H1 (cell line): ENCODE measurements at regions not wholly inside any gene's neighbourhood (a gene's known extent, or its start where the extent isn't known, plus 50 kb on each side); places are given as distances from the start of the nearest gene placed in this dataset.

Experiments used
- CTCF ChIA-PET: fragments of 300-600 bp; sonication (Branson Sonifier 250); formaldehyde crosslinking; loops from one replicate; lab custom pipeline; 2021; ENCODE audit not compliant: partially characterized antibody; lab: Charles Lee
- POLR2A ChIA-PET: fragments of 300-600 bp; sonication (Branson Sonifier 250); formaldehyde crosslinking; loops from one replicate; lab custom pipeline; 2021; ENCODE audit warnings: inconsistent platforms; ENCODE audit not compliant: partially characterized antibody; lab: Charles Lee
- DNase-seq, 2 experiments: peaks; one replicate each; pipeline versions ENCODE4 v3.0.0 to v3.0.0-alpha.2; 2010 to 2022; ENCODE audit warnings: low spot score in 2 of 2, low read depth in 1 of 2, mixed read lengths in 1 of 2
- FAIRE-seq: peaks from 2 replicates; lab custom pipeline; 2011; peaks lifted over from hg19 to GRCh38; lab: Jason Lieb, UNC
- H2AFZ ChIP-seq: 2 replicates; pipeline ENCODE4 v1.8.1; 2012; ENCODE audit warnings: low read length, inconsistent platforms
- H2AK5ac ChIP-seq: 2 replicates; pipeline ENCODE4 v1.6.1; 2013; ENCODE audit warnings: low read depth, low read length
- H2BK120ac ChIP-seq: replicated peaks from 2 replicates; pipeline ENCODE3; 2013; ENCODE audit warnings: low read depth, low read length, inconsistent platforms
- H2BK12ac ChIP-seq: 2 replicates; pipeline ENCODE4 v1.6.1; 2013; ENCODE audit warnings: low read depth, low read length
- H2BK15ac ChIP-seq: 2 replicates; pipeline ENCODE4 v1.6.1; 2013; ENCODE audit warnings: low read length
- H2BK20ac ChIP-seq: 2 replicates; pipeline ENCODE4 v1.6.1; 2013; ENCODE audit warnings: low read length
- H2BK5ac ChIP-seq: 2 replicates; pipeline ENCODE4 v1.6.1; 2013; ENCODE audit warnings: low read depth, low read length
- H3K14ac ChIP-seq: 2 replicates; pipeline ENCODE4 v1.6.1; 2013; ENCODE audit warnings: inconsistent platforms; ENCODE audit not compliant: insufficient read length
- H3K18ac ChIP-seq: 2 replicates; pipeline ENCODE4 v1.6.1; 2013; ENCODE audit warnings: low read length; ENCODE audit errors: extremely low read depth
- H3K23ac ChIP-seq: 2 replicates; pipeline ENCODE4 v1.6.1; 2013; ENCODE audit warnings: inconsistent platforms; ENCODE audit not compliant: insufficient read length
- H3K23me2 ChIP-seq: 2 replicates; pipeline ENCODE4 v1.6.1; 2013; ENCODE audit warnings: low read depth, low read length
- H3K27ac ChIP-seq: 2 replicates; pipeline ENCODE4 v1.6.1; 2011; ENCODE audit warnings: low read depth, low read length, inconsistent platforms
- H3K27me3 ChIP-seq, 4 experiments: replicated peaks in 1 of 4; 1 replicate in 1 of 4; 2 replicates in 3 of 4; pipeline versions ENCODE4 v1.6.1 to v1.8.1; 2011 to 2013; ENCODE audit warnings: low read length in 3 of 4, mild to moderate bottlenecking in 3 of 4, inconsistent platforms in 2 of 4, mixed read lengths in 2 of 4, moderate library complexity in 1 of 4; ENCODE audit not compliant: control insufficient read depth in 3 of 4, insufficient read depth in 3 of 4; ENCODE audit errors: extremely low read depth in 1 of 4
- H3K36me3 ChIP-seq, 4 experiments: 2 replicates each; pipeline versions ENCODE4 v1.6.1 to v1.8.1; 2011 to 2013; ENCODE audit warnings: mild to moderate bottlenecking in 4 of 4, low read length in 3 of 4, moderate library complexity in 2 of 4, control low read depth in 1 of 4, inconsistent platforms in 1 of 4; ENCODE audit not compliant: insufficient read depth in 4 of 4, control insufficient read depth in 2 of 4
- H3K4ac ChIP-seq: replicated peaks from 2 replicates; pipeline ENCODE3; 2013; ENCODE audit warnings: low read length, low read depth, mixed read lengths, inconsistent platforms; ENCODE audit not compliant: insufficient read length
- H3K4me1 ChIP-seq, 4 experiments: replicated peaks in 1 of 4; 1 replicate in 1 of 4; 2 replicates in 3 of 4; pipeline versions ENCODE4 v1.6.1 to v1.8.1; 2011 to 2013; ENCODE audit warnings: low read length in 3 of 4, inconsistent platforms in 2 of 4, mixed read lengths in 1 of 4; ENCODE audit not compliant: insufficient read depth in 4 of 4, control insufficient read depth in 3 of 4
- H3K4me2 ChIP-seq, 2 experiments: 2 replicates each; pipeline versions ENCODE4 v1.6.1 to v1.8.1; 2011 to 2013; ENCODE audit warnings: low read depth in 2 of 2, low read length in 2 of 2, control low read depth in 1 of 2, inconsistent platforms in 1 of 2, mild to moderate bottlenecking in 1 of 2; ENCODE audit not compliant: insufficient read depth in 1 of 2
- H3K4me3 ChIP-seq, 4 experiments: fragments of 200-600, 300-600 bp in 1 of 4; sonication (generic), shearing (Covaris generic), sonication (Bioruptor Twin) in 1 of 4; 2 replicates each; pipeline versions ENCODE4 v1.5.1 to v1.8.1; 2011 to 2016; ENCODE audit warnings: low read length in 4 of 4, low read depth in 3 of 4, control low read depth in 2 of 4, inconsistent platforms in 2 of 4, mild to moderate bottlenecking in 2 of 4, mixed read lengths in 1 of 4, moderate library complexity in 1 of 4; ENCODE audit not compliant: insufficient read depth in 2 of 4; ENCODE audit errors: extremely low read depth in 1 of 4
- H3K56ac ChIP-seq: replicated peaks from 2 replicates; pipeline ENCODE3; 2013; ENCODE audit warnings: low read depth, mild to moderate bottlenecking, mixed read lengths, low read length, inconsistent platforms; ENCODE audit not compliant: insufficient read length
- H3K79me1 ChIP-seq: 2 replicates; pipeline ENCODE4 v1.6.1; 2013; ENCODE audit warnings: low read depth, low read length, control low read depth
- H3K79me2 ChIP-seq, 2 experiments: 2 replicates each; pipeline versions ENCODE4 v1.6.1 to v1.8.1; 2012 to 2013; ENCODE audit warnings: low read length in 2 of 2, mild to moderate bottlenecking in 2 of 2, inconsistent platforms in 1 of 2; ENCODE audit not compliant: insufficient read depth in 2 of 2, control insufficient read depth in 1 of 2
- H3K9ac ChIP-seq, 4 experiments: replicated peaks in 1 of 4; 1 replicate in 1 of 4; 2 replicates in 3 of 4; pipeline versions ENCODE4 v1.6.1 to v1.8.1; 2011 to 2013; ENCODE audit warnings: low read depth in 3 of 4, low read length in 3 of 4, control low read depth in 2 of 4, mild to moderate bottlenecking in 2 of 4, moderate library complexity in 2 of 4, inconsistent platforms in 1 of 4; ENCODE audit errors: extremely low read depth in 1 of 4
- H3K9me3 ChIP-seq, 2 experiments: 2 replicates each; pipeline versions ENCODE4 v1.6.1 to v1.8.1; 2012 to 2013; ENCODE audit warnings: mild to moderate bottlenecking in 2 of 2, moderate library complexity in 2 of 2, control low read depth in 1 of 2, inconsistent platforms in 1 of 2, low read depth in 1 of 2, low read length in 1 of 2, mixed read lengths in 1 of 2; ENCODE audit not compliant: insufficient read depth in 2 of 2
- H4K20me1 ChIP-seq, 2 experiments: replicated peaks in 1 of 2; 2 replicates each; pipeline versions ENCODE3 to v1.8.1; 2011 to 2013; ENCODE audit warnings: inconsistent platforms in 2 of 2, low read length in 2 of 2, mild to moderate bottlenecking in 1 of 2; ENCODE audit not compliant: insufficient read depth in 2 of 2, control insufficient read depth in 1 of 2
- H4K5ac ChIP-seq: 2 replicates; pipeline ENCODE4 v1.6.1; 2013; ENCODE audit warnings: low read length, low read depth, mixed read lengths, inconsistent platforms; ENCODE audit not compliant: insufficient read length
- H4K8ac ChIP-seq: 2 replicates; pipeline ENCODE4 v1.8.0; 2013; ENCODE audit warnings: mild to moderate bottlenecking, moderate library complexity, low read length, inconsistent platforms; ENCODE audit not compliant: insufficient read depth; ENCODE audit errors: extremely low read depth
- H4K91ac ChIP-seq: replicated peaks from 2 replicates; pipeline ENCODE3; 2013; ENCODE audit warnings: low read length, mixed read lengths, inconsistent platforms; ENCODE audit not compliant: insufficient read length
- CREB1 ChIP-seq: IDR thresholded peaks from 2 replicates; pipeline ENCODE4 v1.6.1; 2012; ENCODE audit warnings: inconsistent platforms
- HDAC6 ChIP-seq: IDR thresholded peaks from one replicate; pipeline ENCODE4 v1.7.1; 2012; ENCODE audit warnings: low read depth, mild to moderate bottlenecking, inconsistent platforms, low read length, moderate library complexity
- NRF1 ChIP-seq: IDR thresholded peaks from 2 replicates; pipeline ENCODE4 v1.6.1; 2011; ENCODE audit warnings: mild to moderate bottlenecking, low read depth, low read length, improper control_type of control experiment
- POLR2A ChIP-seq, 2 experiments: IDR thresholded peaks; 1 replicate in 1 of 2; 2 replicates in 1 of 2; pipeline ENCODE4 v1.6.1; 2011; ENCODE audit warnings: low read depth in 2 of 2, low read length in 2 of 2, mild to moderate bottlenecking in 2 of 2; ENCODE audit errors: control extremely low read depth in 1 of 2
- POLR2AphosphoS5 ChIP-seq: IDR thresholded peaks from 2 replicates; pipeline ENCODE4 v1.6.1; 2011; ENCODE audit warnings: low read depth, low read length
- RNF2 ChIP-seq: fragments of 200-900, 300-1000 bp; sonication (generic); IDR thresholded peaks from 2 replicates; pipeline ENCODE4 v1.7.1; 2016; ENCODE audit warnings: borderline replicate concordance, low read depth, mild to moderate bottlenecking, antibody characterized with exemption, low read length; ENCODE audit not compliant: poor library complexity, severe bottlenecking; ENCODE audit errors: missing control alignments
- SP4 ChIP-seq: IDR thresholded peaks from 2 replicates; pipeline ENCODE4 v1.6.1; 2012; ENCODE audit warnings: low read length, inconsistent platforms
- SRF ChIP-seq: IDR thresholded peaks from 2 replicates; pipeline ENCODE4 v1.6.1; 2011; ENCODE audit warnings: mild to moderate bottlenecking, low read depth, low read length, moderate library complexity
- TBP ChIP-seq: IDR thresholded peaks from 2 replicates; pipeline ENCODE4 v1.6.1; 2011; ENCODE audit warnings: low read depth, low read length, improper control_type of control experiment
- WGBS, 2 experiments: shearing (Covaris generic) in 1 of 2; methylation state at CpG; one replicate each; pipeline versions ENCODE4 v1.1.6 to v1.1.7; 2013 to 2015; ENCODE audit warnings: low lambda C conversion rate in 2 of 2, mixed read lengths in 2 of 2, inconsistent platforms in 1 of 2, low coverage in 1 of 2, missing lambda C conversion rate in 1 of 2; ENCODE audit not compliant: insufficient replicate concordance in 2 of 2, insufficient coverage in 1 of 2, insufficient read length in 1 of 2; ENCODE audit errors: extremely low coverage in 1 of 2, missing lambda C conversion rate in 1 of 2; 5-methylcytosine and 5-hydroxymethylcytosine counted together

- Histone ChIP-seq H4K8ac (no peak overlapping the region), H3K18ac (no peak overlapping the region), H2AK5ac (no peak overlapping the region), H3K79me1 (no peaks in the 10 kb centered on the region), H2BK15ac (no peak overlapping the region), H3K4me2 (no peak overlapping the region), H3K9me3 (no peaks in the 10 kb centered on the region), H2BK20ac (no peak overlapping the region), H2BK12ac (no peak overlapping the region), H3K4me3 (no peak overlapping the region), H3K4ac (no peak overlapping the region), H2BK5ac (no peak overlapping the region), H3K23me2 (no peaks in the 10 kb centered on the region), H3K56ac (no peak overlapping the region), H3K27me3 (peaks cover 0 to 2% (median 0%) of the 10 kb centered on the region in 4 experiments; a peak in 1 of 7 replicates), H3K9ac (no peak overlapping the region), H4K20me1 (no peaks in the 10 kb centered on the region), H4K91ac (no peak overlapping the region), H3K4me1 (peaks cover 2 to 5% (median 4%) of the 10 kb centered on the region in 4 experiments; a peak in 4 of 7 replicates), H3K36me3 (no peaks in the 10 kb centered on the region), H3K14ac (no peak overlapping the region), H3K79me2 (no peaks in the 10 kb centered on the region), H2BK120ac (no peak overlapping the region), H3K23ac (no peak overlapping the region), H4K5ac (no peak overlapping the region), H2AFZ (no peak overlapping the region), H3K27ac (no peak overlapping the region)
- WGBS, 2 experiments = 94% methylated on average over 22 of the region's 22 CpGs; no CpG with 5 or more reads in 1 of the 2 experiments
- CTCF ChIA-PET = interaction anchor here (0.6 to 6.5 kb wide), 19 partner anchors 8 to 1206 kb away, joined by 3 to 46 read pairs (median 5); no protein-coding TSS in a partner anchor
- FAIRE-seq (no peak), DNase-seq (no peak)
- POLR2A ChIA-PET = interaction anchor here (0.7 kb wide), 1 partner anchor 174 kb away, joined by 3 read pairs; no protein-coding TSS in a partner anchor
- no peak for TF ChIP-seq NRF1
- TF ChIP-seq POLR2A (IDR thresholded peaks at IDR 0.05; ENCODE audit: control extremely low read depth in 1 of 2, low read depth in 2 of 2, low read length in 2 of 2) = no peak
- no peak for TF ChIP-seq HDAC6
- TF ChIP-seq SP4 = no peak
- no peak for TF ChIP-seq RNF2
- TF ChIP-seq TBP = no peak
- no peak for TF ChIP-seq CREB1
- no peak for TF ChIP-seq SRF
- no peak for TF ChIP-seq POLR2AphosphoS5
Observed at GRCh38 chr6:218153-219018, 73.9 kb upstream of the DUSP22 start.
